HepG2 (cell line): ENCODE measurements at regions not wholly inside any gene's neighbourhood (a gene's known extent, or its start where the extent isn't known, plus 50 kb on each side); places are given as distances from the start of the nearest gene placed in this dataset.

Experiments
- ATAC-seq: fragments of 200-7000 bp; cut with Tn5 transposase; 3 replicates; pipeline ENCODE4 v1.9.1; 2020; ENCODE audit warnings: mild to moderate bottlenecking, moderate library complexity
- BruUV-seq: library from RNA; stranded (reverse); fragments of 400-500 nt; replicated peaks from 2 replicates; lab custom pipeline; 2021; lab: Mats Ljungman, UMichigan
- CTCF ChIA-PET: fragments of 300-600 bp; formaldehyde crosslinking; extraction: SDS; loops from one replicate; lab custom pipeline; 2021; ENCODE audit warnings: low total read pairs, inconsistent platforms, low intra/inter-chr PET ratio; lab: Yijun Ruan, JAX
- POLR2A ChIA-PET: fragments of 350-600 bp; sonication (Branson Sonifier 250); formaldehyde crosslinking; loops from one replicate; lab custom pipeline; 2020; ENCODE audit warnings: antibody characterized with exemption, inconsistent platforms; lab: Yijun Ruan, JAX
- DNase-seq: peaks from one replicate; pipeline ENCODE4 v3.0.0-alpha.2; 2015; ENCODE audit warnings: low spot score
- FAIRE-seq: peaks from 3 replicates; lab custom pipeline; 2011; peaks lifted over from hg19 to GRCh38; lab: Jason Lieb, UNC
- H2AFZ ChIP-seq: one replicate; pipeline ENCODE4 v1.6.1; 2011; ENCODE audit warnings: low read length, inconsistent platforms
- H3K27ac ChIP-seq: fragments of 300-600 bp; 3 replicates; pipeline ENCODE4 v1.8.0; 2011; ENCODE audit warnings: mixed run types, mild to moderate bottlenecking, mixed read lengths, low read length, inconsistent platforms; ENCODE audit not compliant: insufficient read depth; ENCODE audit errors: extremely low read length
- H3K27me3 ChIP-seq, 2 experiments: fragments of 200-600 bp in 1 of 2; 2 replicates in 1 of 2; 3 replicates in 1 of 2; pipeline versions ENCODE4 v1.6.0 to v1.8.0; 2011; ENCODE audit warnings: low read length in 2 of 2, mild to moderate bottlenecking in 2 of 2, moderate library complexity in 2 of 2, inconsistent platforms in 1 of 2; ENCODE audit not compliant: insufficient read depth in 2 of 2, control insufficient read depth in 1 of 2
- H3K36me3 ChIP-seq, 2 experiments: fragments of 200-600 bp in 1 of 2; replicated peaks in 1 of 2; 2 replicates in 1 of 2; 3 replicates in 1 of 2; pipeline versions ENCODE4 v1.5.1 to v1.8.0; 2011; ENCODE audit warnings: low read length in 2 of 2, inconsistent platforms in 1 of 2; ENCODE audit not compliant: insufficient read depth in 2 of 2, control insufficient read depth in 1 of 2
- H3K4me1 ChIP-seq: 2 replicates; pipeline ENCODE4 v1.5.1; 2012; ENCODE audit warnings: low read length, inconsistent platforms; ENCODE audit not compliant: insufficient read depth
- H3K4me2 ChIP-seq: 2 replicates; pipeline ENCODE4 v1.6.0; 2011; ENCODE audit warnings: low read depth, low read length, inconsistent platforms
- H3K4me3 ChIP-seq, 3 experiments: fragments of 200-600 bp in 1 of 3; sonication (generic), shearing (Covaris generic) in 1 of 3; replicated peaks in 1 of 3; 2 replicates each; pipeline ENCODE4 v1.5.1; 2011 to 2016; ENCODE audit warnings: low read length in 3 of 3, inconsistent platforms in 2 of 3, low read depth in 2 of 3, mild to moderate bottlenecking in 2 of 3, control low read depth in 1 of 3, mixed read lengths in 1 of 3; ENCODE audit not compliant: insufficient read depth in 1 of 3
- H3K79me2 ChIP-seq: one replicate; pipeline ENCODE4 v1.6.1; 2011; ENCODE audit warnings: low read length, inconsistent platforms; ENCODE audit not compliant: insufficient read depth
- H3K9ac ChIP-seq: 2 replicates; pipeline ENCODE4 v1.6.0; 2011; ENCODE audit warnings: mild to moderate bottlenecking, low read depth, low read length, inconsistent platforms; ENCODE audit not compliant: insufficient read depth
- H3K9me3 ChIP-seq: 2 replicates; pipeline ENCODE4 v1.5.1; 2012; ENCODE audit warnings: mild to moderate bottlenecking, low read length
- H4K20me1 ChIP-seq: 2 replicates; pipeline ENCODE4 v1.6.0; 2011; ENCODE audit warnings: inconsistent platforms, mild to moderate bottlenecking, low read length, moderate library complexity; ENCODE audit not compliant: insufficient read depth
- ATF1 ChIP-seq: IDR thresholded peaks from 2 replicates; pipeline ENCODE4 v1.6.1; 2016; ENCODE audit warnings: mild to moderate bottlenecking, control low read depth
- CCDC6 ChIP-seq: sonication (generic); formaldehyde crosslinking; IDR thresholded peaks from 2 replicates; pipeline ENCODE4 v1.8.1; 2022; ENCODE audit warnings: mild to moderate bottlenecking, missing genetic modification reagents, moderate library complexity
- HMG20B ChIP-seq: conservative IDR thresholded peaks from 2 replicates; pipeline ENCODE4 v1.6.1; 2016; ENCODE audit warnings: missing genetic modification reagents, missing compliant biosample characterization
- IRF2 ChIP-seq: IDR thresholded peaks from 2 replicates; pipeline ENCODE4 v1.6.1; 2018; ENCODE audit warnings: missing genetic modification reagents, missing compliant biosample characterization
- LRRFIP1 ChIP-seq: sonication (generic); formaldehyde crosslinking; conservative IDR thresholded peaks from 2 replicates; pipeline ENCODE4 v1.4.0; 2020; ENCODE audit warnings: missing genetic modification reagents
- NR2F1 ChIP-seq, 2 experiments: fragments of 450-650 bp in 1 of 2; formaldehyde crosslinking in 1 of 2; IDR thresholded peaks; 2 replicates each; pipeline versions ENCODE4 v1.5.0 to v1.6.1; 2016 to 2020; ENCODE audit warnings: mild to moderate bottlenecking in 1 of 2, missing compliant biosample characterization in 1 of 2, missing genetic modification reagents in 1 of 2, moderate library complexity in 1 of 2
- ONECUT2 ChIP-seq: sonication (generic); formaldehyde crosslinking; IDR thresholded peaks from 2 replicates; pipeline ENCODE4 v1.4.0; 2020; ENCODE audit warnings: missing genetic modification reagents
- PHF5A ChIP-seq: IDR thresholded peaks from one replicate; pipeline ENCODE4 v1.6.1; 2018; ENCODE audit warnings: low read depth, missing genetic modification reagents; ENCODE audit not compliant: unreplicated experiment
- RFXANK ChIP-seq: IDR thresholded peaks from 2 replicates; pipeline ENCODE4 v1.6.1; 2016
- SMAD3 ChIP-seq: sonication (generic); formaldehyde crosslinking; IDR thresholded peaks from 2 replicates; pipeline ENCODE4 v1.4.0; 2020; ENCODE audit warnings: missing genetic modification reagents
- SP140L ChIP-seq: sonication (generic); formaldehyde crosslinking; IDR thresholded peaks from 2 replicates; pipeline ENCODE4 v1.4.0; 2020; ENCODE audit warnings: missing genetic modification reagents, borderline replicate concordance
- ZNF138 ChIP-seq: sonication (generic); formaldehyde crosslinking; IDR thresholded peaks from 2 replicates; pipeline ENCODE4 v1.5.0; 2020; ENCODE audit warnings: mild to moderate bottlenecking, low read depth, missing genetic modification reagents
- ZNF550 ChIP-seq: sonication (generic); formaldehyde crosslinking; IDR thresholded peaks from 2 replicates; pipeline ENCODE4 v1.4.0; 2020; ENCODE audit warnings: mild to moderate bottlenecking, missing genetic modification reagents, borderline replicate concordance
- ZNF703 ChIP-seq: sonication (generic); formaldehyde crosslinking; IDR thresholded peaks from 2 replicates; pipeline ENCODE4 v1.5.1; 2020; ENCODE audit warnings: missing genetic modification reagents, mild to moderate bottlenecking, moderate library complexity, borderline replicate concordance
- ZNF75D ChIP-seq: sonication (generic); formaldehyde crosslinking; IDR thresholded peaks from 2 replicates; pipeline ENCODE4 v1.8.1; 2023; ENCODE audit warnings: missing genetic modification reagents, mild to moderate bottlenecking, borderline replicate concordance
- ZNF776 ChIP-seq: sonication (generic); formaldehyde crosslinking; IDR thresholded peaks from 2 replicates; pipeline ENCODE4 v1.4.0; 2020; ENCODE audit warnings: mild to moderate bottlenecking, missing genetic modification reagents
- ZNF784 ChIP-seq: sonication (generic); formaldehyde crosslinking; IDR thresholded peaks from 2 replicates; pipeline ENCODE4 v1.5.1; 2020; ENCODE audit warnings: missing genetic modification reagents, mild to moderate bottlenecking, borderline replicate concordance
- WGBS: methylation state at CpG from one replicate; pipeline ENCODE4 v1.1.6; 2017; ENCODE audit warnings: low lambda C conversion rate; 5-methylcytosine and 5-hydroxymethylcytosine counted together
- in situ Hi-C: cut with HindIII; loops from 2 replicates; pipeline ENCODE4 v1.10.0; 2017; ENCODE audit warnings: low pct_unique_long_range_greater_than_20kb; ENCODE audit not compliant: extremely low pct_ligation_motif_present
- intact Hi-C: fragments of 100-400 bp; cut with micrococcal nuclease; formaldehyde crosslinking; loops from one replicate; pipeline ENCODE4 v1.10.0; 2022; ENCODE audit not compliant: unreplicated experiment

GRCh38 chr2:66698576-66699239, 263.8 kb downstream of the MEIS1 start:
- Histone ChIP-seq H3K27me3 (no peaks in the 10 kb centered on the region), H3K4me3 (no peak overlapping the region), H3K4me1 (no peaks in the 10 kb centered on the region), H3K9ac (no peak overlapping the region), H3K9me3 (no peaks in the 10 kb centered on the region), H2AFZ (no peak overlapping the region), H3K27ac (no peak overlapping the region), H3K4me2 (no peak overlapping the region), H4K20me1 (no peaks in the 10 kb centered on the region), H3K79me2 (no peaks in the 10 kb centered on the region), H3K36me3 (no peaks in the 10 kb centered on the region)
- ATAC-seq (no peak), FAIRE-seq (no peak), DNase-seq (no peak)
- intact Hi-C loops (no loop called here), in situ Hi-C loops (no loop called here)
- POLR2A ChIA-PET: no interaction called here
- WGBS: 27% methylated on average over 5 of the region's 5 CpGs
- BruUV-seq: no TSS peak
- CTCF ChIA-PET: no interaction called here
- TF ChIP-seq NR2F1 (CRISPR knock-in tag; IDR thresholded peaks at IDR 0.05) (no peak), SP140L (no peak), RFXANK (CRISPR knock-in tag) (no peak), CCDC6 (no peak), ATF1 (no peak), IRF2 (no peak), PHF5A (CRISPR knock-in tag) (no peak), SMAD3 (CRISPR knock-in tag) (no peak), ZNF784 (CRISPR knock-in tag) (no peak), ZNF776 (CRISPR knock-in tag) (no peak), ZNF703 (CRISPR knock-in tag) (no peak), HMG20B (CRISPR knock-in tag) (no peak), LRRFIP1 (CRISPR knock-in tag) (no peak), ZNF550 (no peak), ZNF138 (no peak), ZNF75D (CRISPR knock-in tag) (no peak), ONECUT2 (no peak)
